GM18517 (cell line): ENCODE measurements at regions not wholly inside any gene's neighbourhood (a gene's known extent, or its start where the extent isn't known, plus 50 kb on each side); places are given as distances from the start of the nearest gene placed in this dataset.
"Not testable (repeated sequence)": the region's sequence is repeated elsewhere in the genome, so short reads cannot be mapped to it uniquely, and the experiment has no call there.

Experiments used
- ATAC-seq: cut with Tn5 transposase; IDR thresholded peaks from one replicate; pipeline ENCODE4 v1.9.1; 2021; ENCODE audit warnings: mild to moderate bottlenecking, moderate library complexity; ENCODE audit not compliant: unreplicated experiment

DNA sequence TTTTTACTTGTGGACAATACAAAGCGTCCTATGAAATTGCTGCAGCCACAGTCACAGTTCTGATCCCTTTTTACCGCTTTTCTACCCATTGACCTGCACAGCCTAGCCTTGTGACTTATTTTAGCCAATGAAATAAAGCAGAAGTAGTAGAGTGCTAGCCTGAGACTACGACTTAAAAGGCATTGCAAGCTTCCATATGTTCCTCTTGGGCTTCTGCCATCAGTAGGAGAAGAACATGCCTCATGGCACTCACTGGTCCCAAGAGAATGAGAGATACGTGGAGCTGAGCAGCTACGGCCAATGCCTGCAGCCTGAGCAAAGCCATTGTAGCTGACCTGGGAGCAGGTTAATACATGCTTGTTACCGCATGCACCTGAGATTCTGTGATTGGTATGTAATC lies 416.6 kb upstream of the CLINT1 start:
- no peak for ATAC-seq

DNA sequence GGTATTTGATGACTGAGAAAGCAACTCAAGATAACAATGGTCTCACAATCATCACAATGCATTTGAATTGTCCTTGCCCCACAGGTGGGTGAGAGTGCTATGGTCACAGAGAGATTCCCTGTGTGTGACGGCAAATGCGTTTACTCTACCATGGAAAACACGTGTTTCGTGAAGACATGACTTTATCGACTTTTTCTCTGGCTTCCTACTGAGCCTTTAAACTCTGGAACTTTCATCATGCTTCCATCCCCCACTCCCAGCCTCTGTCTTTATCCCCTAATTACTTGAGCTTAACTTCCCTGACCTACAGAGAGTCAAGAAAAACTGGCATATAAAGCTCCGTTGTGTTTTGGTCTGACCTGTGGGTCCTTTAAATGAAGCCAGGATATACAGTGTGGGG lies 414.1 kb upstream of the CLINT1 start:
- no peak for ATAC-seq

- ATAC-seq, result no peak
These were observed 413.5 kb upstream of the CLINT1 start for GRCh38 chr5:158272409-158272808.

GRCh38 chr5:158270996-158271554 lies 412.1 kb upstream of the CLINT1 start:
- no peak for ATAC-seq

- no peak for ATAC-seq
These were observed 409.3 kb upstream of the CLINT1 start for GRCh38 chr5:158268286-158268685.

DNA sequence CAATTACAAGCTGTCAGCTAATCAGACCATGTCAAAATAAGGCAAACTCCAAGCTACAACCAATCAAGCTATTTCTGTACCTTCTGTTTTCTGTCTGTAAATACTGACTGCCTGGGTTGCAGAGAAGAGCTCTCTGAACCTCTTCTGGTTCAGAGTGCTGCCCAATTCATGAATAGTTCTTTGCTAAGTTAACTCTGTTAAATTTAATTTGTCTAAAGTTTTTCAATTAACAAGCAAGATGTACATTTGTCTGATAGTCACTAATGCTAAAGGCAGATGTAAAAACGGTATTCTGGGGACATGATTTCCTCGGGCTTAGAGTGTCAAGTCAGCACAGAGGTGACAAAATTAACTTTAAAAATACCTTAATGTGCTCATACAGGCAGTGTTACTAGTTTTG lies 408.3 kb upstream of the CLINT1 start:
- no peak for ATAC-seq

DNA sequence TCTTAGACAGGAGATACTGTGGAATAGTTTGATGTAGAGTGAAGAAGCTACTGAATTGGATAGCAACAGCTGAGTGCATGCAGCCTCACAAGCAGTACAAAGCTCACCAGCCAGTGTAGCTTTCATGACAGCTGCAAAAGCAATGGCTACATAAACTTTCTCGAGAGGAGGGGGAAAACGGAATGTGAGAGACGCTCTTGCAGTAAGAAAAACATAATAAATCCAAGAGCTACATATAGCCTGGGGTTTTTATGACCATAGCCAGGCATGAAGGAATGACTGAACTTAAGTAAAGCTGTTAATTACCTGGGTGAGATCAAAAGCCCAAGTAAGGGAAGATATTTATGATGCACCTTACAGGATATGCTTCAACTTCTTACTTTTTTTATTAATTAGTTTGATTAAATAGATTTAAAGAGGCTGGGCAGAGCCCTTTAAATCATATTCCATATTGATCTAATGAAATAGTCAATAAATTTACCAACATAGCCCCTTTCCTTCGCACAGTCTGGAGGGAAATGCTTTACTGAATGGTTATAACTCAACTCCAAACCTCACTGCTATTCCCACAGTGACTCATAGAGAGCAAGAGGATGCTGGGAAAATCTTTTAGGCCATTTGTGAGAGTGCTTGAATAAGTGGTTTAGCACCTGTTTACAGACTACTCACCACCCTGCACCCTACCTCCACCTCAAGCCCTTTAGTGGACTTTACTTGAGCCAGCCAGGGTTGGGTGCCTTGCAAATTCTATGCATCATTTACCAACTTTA lies 407.2 kb upstream of the CLINT1 start:
- ATAC-seq, result no peak

GRCh38 chr5:158265346-158265745 lies 406.4 kb upstream of the CLINT1 start:
- ATAC-seq, result no peak

GRCh38 chr5:158264264-158264663 lies 405.3 kb upstream of the CLINT1 start:
- no peak for ATAC-seq

DNA sequence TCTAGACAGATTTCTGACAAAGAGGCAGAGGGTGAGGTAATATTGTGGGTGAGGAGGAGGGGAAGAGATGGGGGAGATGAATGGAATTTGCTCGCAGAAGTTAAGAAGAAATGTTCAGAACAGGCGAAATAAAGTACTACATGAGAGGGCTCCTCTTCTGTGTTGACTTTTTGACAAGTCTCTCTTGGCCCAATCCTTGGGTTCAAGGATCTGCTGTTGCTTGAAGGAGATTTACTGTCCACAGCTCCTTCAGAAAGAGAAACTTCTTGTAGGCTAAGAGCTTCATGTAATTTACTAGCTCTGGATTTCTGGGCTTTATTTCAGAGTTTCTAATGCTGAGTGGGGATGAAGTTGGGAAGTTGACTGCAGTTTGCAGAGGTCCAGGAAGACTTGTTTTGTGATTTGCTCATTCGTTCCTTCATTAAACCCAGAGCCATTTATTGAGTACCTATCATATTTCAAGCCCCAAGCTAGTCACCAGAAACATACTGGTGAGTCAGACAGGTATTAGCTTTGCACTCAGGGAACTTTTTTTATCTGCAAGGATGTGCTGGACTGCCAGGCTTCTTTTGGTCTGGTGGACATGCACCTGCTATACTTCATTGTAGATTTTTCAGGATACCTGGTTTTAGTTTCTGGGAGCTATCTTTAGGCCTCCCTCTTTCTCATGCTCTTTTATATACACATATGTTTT lies 402.9 kb upstream of the CLINT1 start:
- no peak for ATAC-seq

DNA sequence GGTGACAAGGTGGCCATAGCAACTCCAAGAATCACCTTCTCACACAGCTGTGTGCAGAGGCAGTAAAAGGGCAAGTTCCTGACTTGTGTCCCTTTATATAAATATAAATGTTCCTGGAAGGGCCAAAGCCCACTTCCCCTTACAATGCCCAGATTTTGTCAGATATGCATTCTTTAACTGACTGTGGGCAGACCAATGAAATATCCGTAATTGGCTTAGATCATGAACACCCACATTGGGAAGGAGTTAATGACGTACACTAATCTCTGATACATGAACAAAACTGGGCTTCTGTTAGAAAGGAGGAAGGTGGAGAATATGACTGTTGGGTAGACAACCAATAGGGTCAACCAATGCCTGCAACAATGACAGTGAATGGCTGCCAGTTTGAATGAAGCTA lies 397.2 kb upstream of the CLINT1 start:
- ATAC-seq, result no peak

- no peak for ATAC-seq
These were observed 396.7 kb upstream of the CLINT1 start for GRCh38 chr5:158255609-158256008.

GRCh38 chr5:158246661-158247060 lies 387.7 kb upstream of the CLINT1 start:
- no peak for ATAC-seq

DNA sequence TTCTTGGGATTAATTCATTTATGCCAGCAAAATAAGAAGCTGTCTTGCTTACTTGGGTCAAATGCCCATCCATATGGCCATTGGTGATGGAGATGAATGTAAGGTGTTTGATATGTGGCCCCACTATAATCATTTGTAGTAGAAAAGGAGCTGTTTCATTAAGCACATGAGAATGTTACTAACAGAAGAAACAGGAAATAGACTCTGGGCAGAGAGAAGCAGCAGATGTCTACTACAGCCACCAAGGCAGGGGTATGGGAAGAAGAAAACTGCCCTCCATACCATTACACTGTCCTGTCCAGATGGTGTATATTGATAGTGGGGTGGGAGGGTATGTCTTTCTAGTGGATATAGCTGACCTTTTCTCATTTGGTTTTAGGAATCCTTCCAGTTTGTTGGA lies 386.6 kb upstream of the CLINT1 start:
- no peak for ATAC-seq

DNA sequence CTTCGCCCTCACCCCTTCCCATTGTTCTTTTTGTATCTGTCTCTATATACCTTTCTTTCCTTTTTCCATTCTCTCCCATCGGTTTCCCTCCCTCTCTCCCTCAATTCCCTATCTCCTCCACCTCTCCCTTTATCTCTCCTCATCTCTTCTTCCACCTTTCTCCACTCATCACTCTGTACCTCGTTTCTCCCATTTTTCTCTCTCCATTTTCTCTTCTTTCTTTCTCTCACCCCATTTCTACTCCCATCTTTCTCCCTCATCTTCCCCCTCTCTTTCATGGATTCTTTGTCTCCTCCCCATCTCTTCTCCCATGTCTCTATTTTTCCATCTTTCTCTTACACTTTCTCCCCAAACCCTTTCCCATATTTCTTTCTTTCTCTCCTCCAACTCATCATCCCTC lies 385.9 kb upstream of the CLINT1 start:
- ATAC-seq, result no peak

GRCh38 chr5:158236511-158237335 lies 377.8 kb upstream of the CLINT1 start:
- ATAC-seq, result no peak

GRCh38 chr5:158235159-158235547 lies 376.2 kb upstream of the CLINT1 start:
- ATAC-seq, result no peak

DNA sequence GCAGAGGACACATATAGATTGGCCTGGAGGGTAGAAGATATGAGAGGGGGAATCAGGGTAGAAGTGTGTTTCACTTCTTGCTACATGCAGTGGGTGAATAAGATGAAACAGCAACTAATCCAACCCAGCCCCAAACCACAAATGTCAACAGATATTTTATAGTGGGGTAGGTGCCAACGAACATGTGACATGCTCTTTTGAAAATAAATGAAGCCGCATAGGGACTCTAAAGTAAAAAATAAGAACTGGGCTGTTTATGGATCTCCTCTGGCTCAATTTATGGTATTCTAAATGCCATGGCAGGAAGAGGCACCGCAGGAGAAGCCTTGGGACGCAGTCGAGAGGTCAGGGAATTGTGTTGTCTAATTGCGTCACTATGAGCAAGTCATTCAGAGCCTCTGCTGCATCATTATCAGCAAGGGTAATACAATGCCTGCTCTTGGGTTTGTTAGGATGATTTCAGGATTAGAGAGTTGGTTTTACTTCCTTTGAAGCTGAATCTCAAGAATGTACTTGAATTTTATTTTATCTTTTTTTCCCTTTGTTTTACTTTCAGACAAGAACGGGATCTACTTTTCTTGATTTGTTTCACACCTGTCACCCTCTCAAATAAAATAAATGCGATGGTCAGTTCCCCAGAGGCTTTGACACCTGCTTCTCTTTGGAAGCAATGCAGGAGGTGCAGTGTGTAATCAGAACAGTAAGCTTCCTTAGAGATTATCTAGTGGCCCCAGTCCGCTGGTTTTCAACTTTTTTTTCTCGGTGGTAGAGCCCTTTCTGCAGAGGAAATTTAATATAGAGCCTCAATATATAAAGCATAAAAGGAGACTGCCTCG lies 375.6 kb upstream of the CLINT1 start:
- no peak for ATAC-seq

DNA sequence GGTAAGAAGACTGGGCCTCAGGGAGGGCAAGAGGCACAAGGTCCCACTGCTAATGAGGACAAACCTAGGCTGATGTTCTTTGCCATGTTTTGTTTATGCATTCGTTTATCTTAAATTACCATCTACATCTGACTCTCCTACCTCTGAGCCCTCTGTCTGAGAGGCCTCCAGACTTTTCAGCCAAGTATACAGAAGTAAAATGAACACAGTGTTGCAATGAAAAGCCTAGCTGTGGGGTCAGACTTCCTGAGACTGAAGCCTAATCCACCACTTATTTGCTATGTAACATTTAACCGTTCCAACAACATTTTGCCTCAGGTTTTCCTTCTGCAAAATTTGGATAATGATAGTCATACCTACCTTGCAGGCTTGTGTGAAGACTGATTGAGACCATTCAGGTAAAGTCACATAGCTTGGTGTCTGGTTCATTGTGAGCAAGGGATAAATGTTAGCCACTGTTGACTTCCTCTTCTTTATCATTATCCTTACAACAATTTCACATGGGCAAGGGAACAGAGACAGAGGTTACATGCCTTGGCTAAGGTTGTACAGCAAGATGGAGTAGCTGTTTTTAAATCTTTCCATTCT lies 374.9 kb upstream of the CLINT1 start:
- no peak for ATAC-seq

- not testable (repeated sequence) for ATAC-seq
These were observed 368.4 kb upstream of the CLINT1 start for GRCh38 chr5:158227314-158227713.
